Stimulated activated CD8-positive, alpha-beta memory T cell treated with anti-CD3 and anti-CD28 coated beads, Interleukin-12 subunit alpha, Interleukin-12 subunit beta, amount 100 ng/mL, for 24 hours (primary cell): ENCODE measurements at regions not wholly inside any gene's neighbourhood (a gene's known extent, or its start where the extent isn't known, plus 50 kb on each side); places are given as distances from the start of the nearest gene placed in this dataset.

Experiments used
- DNase-seq: peaks from one replicate; pipeline ENCODE4 v3.0.0-alpha.2; 2020; ENCODE audit errors: extremely low read depth

GRCh38 chr1:219317762-219318353 lies 144.2 kb downstream of the LYPLAL1 start:
- no peak for DNase-seq

- DNase-seq = no peak
These were observed 142.4 kb downstream of the LYPLAL1 start for GRCh38 chr1:219316066-219316465.

- DNase-seq = no peak
These were observed 140.3 kb downstream of the LYPLAL1 start for GRCh38 chr1:219313961-219314360.

GRCh38 chr1:219312967-219313366 lies 139.3 kb downstream of the LYPLAL1 start:
- no peak for DNase-seq

GRCh38 chr1:219310181-219310728 lies 136.6 kb downstream of the LYPLAL1 start:
- no peak for DNase-seq

GRCh38 chr1:219308367-219308766 lies 134.7 kb downstream of the LYPLAL1 start:
- no peak for DNase-seq

- no peak for DNase-seq
These were observed 130.8 kb downstream of the LYPLAL1 start for GRCh38 chr1:219304227-219305226.

- no peak for DNase-seq
These were observed 129.0 kb downstream of the LYPLAL1 start for GRCh38 chr1:219302697-219303096.

- DNase-seq = no peak
These were observed 125.7 kb downstream of the LYPLAL1 start for GRCh38 chr1:219299420-219299819.

GRCh38 chr1:219298571-219299148 lies 125.0 kb downstream of the LYPLAL1 start:
- no peak for DNase-seq

- DNase-seq = no peak
These were observed 123.0 kb downstream of the LYPLAL1 start for GRCh38 chr1:219296430-219297355.

- no peak for DNase-seq
These were observed 120.6 kb downstream of the LYPLAL1 start for GRCh38 chr1:219294251-219294650.

- DNase-seq = no peak
These were observed 119.7 kb downstream of the LYPLAL1 start for GRCh38 chr1:219293410-219293809.

GRCh38 chr1:219292999-219293398 lies 119.3 kb downstream of the LYPLAL1 start:
- no peak for DNase-seq

GRCh38 chr1:219292341-219292740 lies 118.7 kb downstream of the LYPLAL1 start:
- DNase-seq = no peak

- DNase-seq = no peak
These were observed 115.5 kb downstream of the LYPLAL1 start for GRCh38 chr1:219289171-219289570.

- no peak for DNase-seq
These were observed 109.9 kb downstream of the LYPLAL1 start for GRCh38 chr1:219283541-219283940.

GRCh38 chr1:219281831-219282230 lies 108.2 kb downstream of the LYPLAL1 start:
- DNase-seq = no peak

GRCh38 chr1:219279017-219279770 lies 105.5 kb downstream of the LYPLAL1 start:
- no peak for DNase-seq

- no peak for DNase-seq
These were observed 104.6 kb downstream of the LYPLAL1 start for GRCh38 chr1:219278288-219278687.
